Effector memory CD8-positive, alpha-beta T cell (primary cell): ENCODE measurements at regions not wholly inside any gene's neighbourhood (a gene's known extent, or its start where the extent isn't known, plus 50 kb on each side); places are given as distances from the start of the nearest gene placed in this dataset.
"Not testable (repeated sequence)": the region's sequence is repeated elsewhere in the genome, so short reads cannot be mapped to it uniquely, and the experiment has no call there.

Source experiments
- ATAC-seq: fragments of 150-1000 bp; cut with Tn5 transposase; replicated peaks from 2 replicates; pipeline ENCODE4 v1.10.0; 2021; ENCODE audit warnings: mild to moderate bottlenecking, moderate library complexity
- DNase-seq, 3 experiments: peaks; one replicate each; pipeline ENCODE4 v3.0.0; 2021
- H3K27ac Mint-ChIP-seq, 2 donors: one replicate each; pipeline ENCODE4 v1.8.0; 2022; ENCODE audit warnings: mild to moderate bottlenecking in 2 of 2, mixed read lengths in 2 of 2, moderate library complexity in 2 of 2
- H3K27me3 Mint-ChIP-seq, 2 donors: one replicate each; pipeline ENCODE4 v1.8.0; 2022; ENCODE audit warnings: mixed read lengths in 2 of 2
- H3K36me3 Mint-ChIP-seq: one replicate; pipeline ENCODE4 v1.8.0; 2022; ENCODE audit warnings: mild to moderate bottlenecking, moderate library complexity, mixed read lengths; ENCODE audit not compliant: insufficient read depth
- H3K4me1 Mint-ChIP-seq, 2 donors: one replicate each; pipeline ENCODE4 v1.8.0; 2022; ENCODE audit warnings: low read depth in 2 of 2, mixed read lengths in 2 of 2
- H3K4me3 Mint-ChIP-seq, 2 donors: one replicate each; pipeline ENCODE4 v1.8.0; 2022; ENCODE audit warnings: mild to moderate bottlenecking in 2 of 2, mixed read lengths in 2 of 2, moderate library complexity in 2 of 2
- H3K9me3 Mint-ChIP-seq, 2 donors: one replicate each; pipeline ENCODE4 v1.8.0; 2022; ENCODE audit warnings: mixed read lengths in 2 of 2

- H3K27me3 Mint-ChIP-seq, H3K36me3 Mint-ChIP-seq, H3K4me3 Mint-ChIP-seq, H3K9me3 Mint-ChIP-seq, DNase-seq, ATAC-seq, H3K27ac Mint-ChIP-seq, H3K4me1 Mint-ChIP-seq: not testable (repeated sequence)
Measured at GRCh38 chr21:27979446-27979845, 1012.6 kb upstream of the ADAMTS5 start.

GRCh38 chr21:27975514-27975913, 1008.6 kb upstream of the ADAMTS5 start:
- Mint-ChIP-seq H3K4me1 (no peaks in the 10 kb centered on the region), H3K36me3 (peaks cover 4% of the 10 kb centered on the region), H3K27ac (no peak overlapping the region), H3K9me3 (peaks cover 3 to 7% of the 10 kb centered on the region in 2 donors), H3K27me3 (no peaks in the 10 kb centered on the region), H3K4me3 (no peak overlapping the region)
- no peak for DNase-seq
- no peak for ATAC-seq

- H3K9me3 Mint-ChIP-seq, DNase-seq, H3K27me3 Mint-ChIP-seq, ATAC-seq, H3K4me1 Mint-ChIP-seq, H3K4me3 Mint-ChIP-seq, H3K36me3 Mint-ChIP-seq, H3K27ac Mint-ChIP-seq: not testable (repeated sequence)
Measured at GRCh38 chr21:27974152-27974551, 1007.3 kb upstream of the ADAMTS5 start.

GRCh38 chr21:27968240-27968639, 1001.4 kb upstream of the ADAMTS5 start:
- not testable (repeated sequence) for H3K9me3 Mint-ChIP-seq, H3K36me3 Mint-ChIP-seq, H3K4me3 Mint-ChIP-seq, H3K27me3 Mint-ChIP-seq, H3K4me1 Mint-ChIP-seq, DNase-seq, H3K27ac Mint-ChIP-seq, ATAC-seq

- H3K4me3 Mint-ChIP-seq = no peak overlapping the region
- H3K4me1 Mint-ChIP-seq = no peaks in the 10 kb centered on the region
- ATAC-seq (no peak), DNase-seq (no peak)
- no peaks in the 10 kb centered on the region for H3K36me3 Mint-ChIP-seq
- H3K27me3 Mint-ChIP-seq = no peaks in the 10 kb centered on the region
- H3K9me3 Mint-ChIP-seq = peaks cover 0 to 4% of the 10 kb centered on the region in 2 donors
- H3K27ac Mint-ChIP-seq = no peak overlapping the region
Measured at GRCh38 chr21:27954543-27955165, 987.8 kb upstream of the ADAMTS5 start.

- Mint-ChIP-seq H3K9me3 (peaks cover 0 to 4% of the 10 kb centered on the region in 2 donors), H3K27me3 (no peaks in the 10 kb centered on the region), H3K36me3 (no peaks in the 10 kb centered on the region), H3K4me3 (no peak overlapping the region), H3K4me1 (no peaks in the 10 kb centered on the region), H3K27ac (no peak overlapping the region)
- ATAC-seq (no peak), DNase-seq (no peak)
Measured at GRCh38 chr21:27953340-27954045, 986.6 kb upstream of the ADAMTS5 start.

- DNase-seq, ATAC-seq, H3K36me3 Mint-ChIP-seq: not testable (repeated sequence)
Measured at GRCh38 chr21:27949093-27949492, 982.2 kb upstream of the ADAMTS5 start.

GRCh38 chr21:27930108-27930767, 963.4 kb upstream of the ADAMTS5 start:
- not testable (repeated sequence) for H3K4me1 Mint-ChIP-seq, H3K9me3 Mint-ChIP-seq, H3K4me3 Mint-ChIP-seq, H3K36me3 Mint-ChIP-seq, H3K27ac Mint-ChIP-seq, H3K27me3 Mint-ChIP-seq, ATAC-seq, DNase-seq

More at GRCh38 chr21:27949093-27949492, 982.2 kb upstream of the ADAMTS5 start:
- not testable (repeated sequence) for H3K4me3 Mint-ChIP-seq, H3K27me3 Mint-ChIP-seq, H3K27ac Mint-ChIP-seq, H3K9me3 Mint-ChIP-seq, H3K4me1 Mint-ChIP-seq

- not testable (repeated sequence) for H3K4me1 Mint-ChIP-seq, H3K4me3 Mint-ChIP-seq, H3K9me3 Mint-ChIP-seq, ATAC-seq, DNase-seq, H3K27me3 Mint-ChIP-seq, H3K27ac Mint-ChIP-seq, H3K36me3 Mint-ChIP-seq
Measured at GRCh38 chr21:27929179-27929578, 962.3 kb upstream of the ADAMTS5 start.

GRCh38 chr21:27928534-27929115, 961.7 kb upstream of the ADAMTS5 start:
- not testable (repeated sequence) for DNase-seq, H3K27ac Mint-ChIP-seq, H3K36me3 Mint-ChIP-seq, H3K4me1 Mint-ChIP-seq, ATAC-seq, H3K4me3 Mint-ChIP-seq, H3K27me3 Mint-ChIP-seq
- H3K9me3 Mint-ChIP-seq = peaks cover 3 to 12% of the 10 kb centered on the region in 2 donors

GRCh38 chr21:27921421-27921820, 954.5 kb upstream of the ADAMTS5 start:
- not testable (repeated sequence) for H3K36me3 Mint-ChIP-seq, DNase-seq, ATAC-seq, H3K27ac Mint-ChIP-seq, H3K4me3 Mint-ChIP-seq, H3K4me1 Mint-ChIP-seq, H3K27me3 Mint-ChIP-seq
- H3K9me3 Mint-ChIP-seq = peaks cover 2 to 22% of the 10 kb centered on the region in 2 donors

- not testable (repeated sequence) for ATAC-seq, H3K4me3 Mint-ChIP-seq, H3K9me3 Mint-ChIP-seq, DNase-seq, H3K4me1 Mint-ChIP-seq, H3K27ac Mint-ChIP-seq, H3K27me3 Mint-ChIP-seq, H3K36me3 Mint-ChIP-seq
Measured at GRCh38 chr21:27917966-27918365, 951.1 kb upstream of the ADAMTS5 start.

GRCh38 chr21:27916326-27916725, 949.4 kb upstream of the ADAMTS5 start:
- not testable (repeated sequence) for H3K27ac Mint-ChIP-seq, DNase-seq, H3K9me3 Mint-ChIP-seq, H3K27me3 Mint-ChIP-seq, H3K36me3 Mint-ChIP-seq, ATAC-seq, H3K4me1 Mint-ChIP-seq, H3K4me3 Mint-ChIP-seq

GRCh38 chr21:27912133-27912532, 945.2 kb upstream of the ADAMTS5 start:
- H3K36me3 Mint-ChIP-seq, H3K4me3 Mint-ChIP-seq, DNase-seq, H3K27me3 Mint-ChIP-seq, H3K4me1 Mint-ChIP-seq, ATAC-seq, H3K27ac Mint-ChIP-seq, H3K9me3 Mint-ChIP-seq: not testable (repeated sequence)
